ENCODE measurements at regions not wholly inside any gene's neighbourhood (a gene's known extent, or its start where the extent isn't known, plus 50 kb on each side); places are given as distances from the start of the nearest gene placed in this dataset.

GRCh38 chr7:145584401-145584800 lies 532.2 kb upstream of the CNTNAP2 start:
- ATAC-seq (no peak), DNase-seq (no peak)
- TF ChIP-seq, protein P1, sequence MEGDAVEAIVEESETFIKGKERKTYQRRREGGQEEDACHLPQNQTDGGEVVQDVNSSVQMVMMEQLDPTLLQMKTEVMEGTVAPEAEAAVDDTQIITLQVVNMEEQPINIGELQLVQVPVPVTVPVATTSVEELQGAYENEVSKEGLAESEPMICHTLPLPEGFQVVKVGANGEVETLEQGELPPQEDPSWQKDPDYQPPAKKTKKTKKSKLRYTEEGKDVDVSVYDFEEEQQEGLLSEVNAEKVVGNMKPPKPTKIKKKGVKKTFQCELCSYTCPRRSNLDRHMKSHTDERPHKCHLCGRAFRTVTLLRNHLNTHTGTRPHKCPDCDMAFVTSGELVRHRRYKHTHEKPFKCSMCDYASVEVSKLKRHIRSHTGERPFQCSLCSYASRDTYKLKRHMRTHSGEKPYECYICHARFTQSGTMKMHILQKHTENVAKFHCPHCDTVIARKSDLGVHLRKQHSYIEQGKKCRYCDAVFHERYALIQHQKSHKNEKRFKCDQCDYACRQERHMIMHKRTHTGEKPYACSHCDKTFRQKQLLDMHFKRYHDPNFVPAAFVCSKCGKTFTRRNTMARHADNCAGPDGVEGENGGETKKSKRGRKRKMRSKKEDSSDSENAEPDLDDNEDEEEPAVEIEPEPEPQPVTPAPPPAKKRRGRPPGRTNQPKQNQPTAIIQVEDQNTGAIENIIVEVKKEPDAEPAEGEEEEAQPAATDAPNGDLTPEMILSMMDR (IDR thresholded peaks at IDR 0.05), result no peak
- Histone ChIP-seq H3K4me3 (no peak overlapping the region), H3K27me3 (ENCODE audit: insufficient read depth in 3 of 3, low read length in 2 of 3) (no peaks in the 10 kb centered on the region), H3K9me3 (no peaks in the 10 kb centered on the region), H3K36me3 (ENCODE audit: insufficient read depth in 1 of 2, low read depth in 1 of 2) (no peaks in the 10 kb centered on the region), H3K27ac (no peak overlapping the region), H3K4me1 (no peaks in the 10 kb centered on the region)
- intact Hi-C loops (cut with DNase I), result no loop called here
- 57 to 68% (median 61%) methylated on average over 1 of the region's 1 CpG for WGBS, 3 donors

GRCh38 chr7:145582742-145583303 lies 533.8 kb upstream of the CNTNAP2 start:
- no peaks in the 10 kb centered on the region for H3K36me3 ChIP-seq (ENCODE audit: insufficient read depth in 1 of 2, low read depth in 1 of 2)
- no peak overlapping the region for H3K27ac ChIP-seq
- WGBS, 3 donors, result 84 to 86% (median 85%) methylated on average over 17 of the region's 17 CpGs
- no peak overlapping the region for H3K4me3 ChIP-seq
- H3K4me1 ChIP-seq, result no peaks in the 10 kb centered on the region
- TF ChIP-seq, protein P1 (IDR thresholded peaks at IDR 0.05), result no peak
- no peak for DNase-seq
- intact Hi-C loops (cut with DNase I), result no loop called here
- no peaks in the 10 kb centered on the region for H3K9me3 ChIP-seq
- no peaks in the 10 kb centered on the region for H3K27me3 ChIP-seq (ENCODE audit: insufficient read depth in 3 of 3, low read length in 2 of 3)
- ATAC-seq, result no peak

DNA sequence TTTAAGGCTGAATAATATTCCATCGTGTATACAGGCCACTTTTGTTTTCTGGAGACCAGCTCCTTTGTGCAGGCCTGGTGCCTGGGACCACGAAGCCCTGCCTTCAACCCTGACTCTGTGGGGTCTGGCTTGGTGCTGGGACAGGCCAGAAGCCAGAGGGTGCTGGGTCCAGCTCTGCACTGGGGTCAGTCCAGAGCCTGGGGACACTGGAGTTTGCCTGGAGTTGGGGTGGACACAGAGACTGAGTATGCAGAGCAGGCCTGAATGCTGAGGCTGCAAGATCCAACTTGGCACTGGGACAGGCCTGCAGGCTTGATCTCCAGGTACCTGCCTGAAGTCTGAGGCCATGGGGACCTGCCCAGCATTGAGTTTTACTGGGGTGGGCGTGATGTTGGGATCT lies 558.8 kb upstream of the CNTNAP2 start:
- ATAC-seq, result no peak

DNA sequence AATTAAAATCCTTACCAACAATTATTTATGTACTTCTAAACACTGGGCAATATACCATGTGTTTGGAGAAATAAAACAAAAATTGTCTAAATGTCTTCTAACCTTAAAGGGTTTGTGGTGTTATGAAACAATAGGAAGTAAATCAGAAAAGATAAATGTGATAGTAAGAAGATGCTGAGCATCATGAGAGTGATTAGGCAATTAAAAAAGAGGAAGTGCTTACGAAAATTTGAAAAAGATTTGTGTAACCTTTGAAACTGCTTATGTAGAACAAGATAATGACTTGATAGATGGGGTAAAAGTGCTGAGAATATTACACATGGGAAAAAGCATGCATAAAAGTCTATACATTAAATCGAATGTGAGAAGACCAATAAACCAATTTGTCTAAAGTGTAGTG lies 573.4 kb upstream of the CNTNAP2 start:
- Histone ChIP-seq H3K27ac (no peak overlapping the region), H3K36me3 (ENCODE audit: insufficient read depth in 1 of 2, low read depth in 1 of 2) (no peaks in the 10 kb centered on the region), H3K4me3 (no peak overlapping the region), H3K4me1 (no peaks in the 10 kb centered on the region), H3K27me3 (ENCODE audit: insufficient read depth in 3 of 3, low read length in 2 of 3) (no peaks in the 10 kb centered on the region), H3K9me3 (no peaks in the 10 kb centered on the region)
- TF ChIP-seq, protein P1 (IDR thresholded peaks at IDR 0.05), result no peak
- DNase-seq (no peak), ATAC-seq (no peak)
- 64 to 71% (median 67%) methylated on average over 2 of the region's 2 CpGs for WGBS, 3 donors
- intact Hi-C loops (cut with DNase I), result no loop called here

More for the DNA sequence above, 558.8 kb upstream of the CNTNAP2 start:
- TF ChIP-seq, protein P1 (IDR thresholded peaks at IDR 0.05), result no peak
- intact Hi-C loops (cut with DNase I), result no loop called here
- H3K4me3 ChIP-seq, result no peak overlapping the region
- H3K36me3 ChIP-seq (ENCODE audit: insufficient read depth in 1 of 2, low read depth in 1 of 2), result no peaks in the 10 kb centered on the region
- no peak overlapping the region for H3K27ac ChIP-seq
- peak in 1 of 2 donors; percentile 17 for DNase-seq
- no peaks in the 10 kb centered on the region for H3K9me3 ChIP-seq
- 54 to 75% (median 55%) methylated on average over 3 of the region's 3 CpGs for WGBS, 3 donors
- no peaks in the 10 kb centered on the region for H3K4me1 ChIP-seq
- H3K27me3 ChIP-seq (ENCODE audit: insufficient read depth in 3 of 3, low read length in 2 of 3), result no peaks in the 10 kb centered on the region

DNA sequence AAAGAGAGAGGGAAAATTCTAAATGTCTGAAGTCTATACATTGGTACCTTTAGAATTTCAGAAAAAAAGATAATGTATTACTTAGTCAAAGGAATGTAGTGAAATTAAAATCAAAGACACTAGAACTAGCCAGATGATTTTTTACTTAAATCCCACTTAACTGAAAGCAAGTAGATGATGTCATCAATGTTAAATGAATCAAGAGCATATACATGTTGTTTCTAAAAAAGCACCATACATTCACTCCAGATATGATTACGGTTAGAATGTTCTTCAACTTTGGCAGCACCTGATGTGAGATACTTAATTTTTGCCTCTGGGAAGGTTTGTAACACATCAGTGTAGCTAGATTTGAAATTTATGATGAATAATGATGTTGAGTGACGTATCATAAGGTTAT lies 576.7 kb upstream of the CNTNAP2 start:
- TF ChIP-seq, protein P1 (IDR thresholded peaks at IDR 0.05), result no peak
- no peak for DNase-seq
- H3K27me3 ChIP-seq (ENCODE audit: insufficient read depth in 3 of 3, low read length in 2 of 3), result no peaks in the 10 kb centered on the region
- no peak overlapping the region for H3K4me3 ChIP-seq
- no peak overlapping the region for H3K27ac ChIP-seq
- intact Hi-C loops (cut with DNase I), result no loop called here
- no peaks in the 10 kb centered on the region for H3K36me3 ChIP-seq (ENCODE audit: insufficient read depth in 1 of 2, low read depth in 1 of 2)
- no peaks in the 10 kb centered on the region for H3K4me1 ChIP-seq
- H3K9me3 ChIP-seq, result no peaks in the 10 kb centered on the region
- ATAC-seq, result no peak
- WGBS, 3 donors, result 22 to 58% (median 36%) methylated on average over 2 of the region's 2 CpGs
